ENCODE measurements at regions not wholly inside any gene's neighbourhood (a gene's known extent, or its start where the extent isn't known, plus 50 kb on each side); places are given as distances from the start of the nearest gene placed in this dataset.

DNA sequence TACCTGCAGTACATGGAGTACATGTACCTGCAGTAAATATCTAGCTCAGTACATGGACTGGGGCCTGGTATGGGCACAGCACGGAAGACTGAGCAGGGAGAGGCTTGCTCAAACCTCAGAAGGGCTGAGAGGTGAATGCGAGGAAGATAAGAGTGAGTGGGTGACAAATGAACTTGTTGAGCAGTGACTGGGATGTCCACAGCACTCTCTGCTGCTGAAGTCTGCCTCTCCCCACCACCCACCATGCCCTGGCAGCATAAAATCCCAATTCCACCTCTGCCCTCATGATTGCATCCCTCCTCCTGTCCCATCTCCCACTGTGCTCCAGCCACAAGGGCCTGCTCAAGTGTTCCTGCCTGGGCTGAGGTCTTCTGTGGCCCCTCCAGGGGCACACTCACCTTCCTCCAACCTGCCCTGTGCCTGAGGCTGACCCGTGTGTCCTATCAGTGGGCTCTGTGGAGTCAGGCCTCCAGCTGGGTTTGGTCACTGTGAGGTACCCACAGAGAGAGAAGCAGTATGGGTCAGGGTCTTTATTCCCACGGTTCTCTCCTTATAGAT lies 114.2 kb downstream of the FOXD2 start:
- Histone ChIP-seq H3K36me3 (no peaks in the 10 kb centered on the region), H3K27ac (no peak overlapping the region), H3K9me3 (no peaks in the 10 kb centered on the region), H3K27me3 (peaks cover 46% of the 10 kb centered on the region), H3K4me1 (peaks cover 0 to 7% (median 0%) of the 10 kb centered on the region in 3 donors), H3K4me3 (no peak overlapping the region)
- no peak for ATAC-seq
- 80 to 100% methylated on average over 1 to 2 of the region's 4 CpGs for WGBS, 2 donors (ENCODE audit: low coverage in 1 of 2)
- TF ChIP-seq POLR2AphosphoS5 (IDR thresholded peaks at IDR 0.05) (no peak), EP300 (IDR thresholded peaks at IDR 0.05) (no peak), POLR2A (IDR thresholded peaks at IDR 0.05) (no peak)
- TF ChIP-seq, protein P1, sequence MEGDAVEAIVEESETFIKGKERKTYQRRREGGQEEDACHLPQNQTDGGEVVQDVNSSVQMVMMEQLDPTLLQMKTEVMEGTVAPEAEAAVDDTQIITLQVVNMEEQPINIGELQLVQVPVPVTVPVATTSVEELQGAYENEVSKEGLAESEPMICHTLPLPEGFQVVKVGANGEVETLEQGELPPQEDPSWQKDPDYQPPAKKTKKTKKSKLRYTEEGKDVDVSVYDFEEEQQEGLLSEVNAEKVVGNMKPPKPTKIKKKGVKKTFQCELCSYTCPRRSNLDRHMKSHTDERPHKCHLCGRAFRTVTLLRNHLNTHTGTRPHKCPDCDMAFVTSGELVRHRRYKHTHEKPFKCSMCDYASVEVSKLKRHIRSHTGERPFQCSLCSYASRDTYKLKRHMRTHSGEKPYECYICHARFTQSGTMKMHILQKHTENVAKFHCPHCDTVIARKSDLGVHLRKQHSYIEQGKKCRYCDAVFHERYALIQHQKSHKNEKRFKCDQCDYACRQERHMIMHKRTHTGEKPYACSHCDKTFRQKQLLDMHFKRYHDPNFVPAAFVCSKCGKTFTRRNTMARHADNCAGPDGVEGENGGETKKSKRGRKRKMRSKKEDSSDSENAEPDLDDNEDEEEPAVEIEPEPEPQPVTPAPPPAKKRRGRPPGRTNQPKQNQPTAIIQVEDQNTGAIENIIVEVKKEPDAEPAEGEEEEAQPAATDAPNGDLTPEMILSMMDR (IDR thresholded peaks at IDR 0.05): no peak

DNA sequence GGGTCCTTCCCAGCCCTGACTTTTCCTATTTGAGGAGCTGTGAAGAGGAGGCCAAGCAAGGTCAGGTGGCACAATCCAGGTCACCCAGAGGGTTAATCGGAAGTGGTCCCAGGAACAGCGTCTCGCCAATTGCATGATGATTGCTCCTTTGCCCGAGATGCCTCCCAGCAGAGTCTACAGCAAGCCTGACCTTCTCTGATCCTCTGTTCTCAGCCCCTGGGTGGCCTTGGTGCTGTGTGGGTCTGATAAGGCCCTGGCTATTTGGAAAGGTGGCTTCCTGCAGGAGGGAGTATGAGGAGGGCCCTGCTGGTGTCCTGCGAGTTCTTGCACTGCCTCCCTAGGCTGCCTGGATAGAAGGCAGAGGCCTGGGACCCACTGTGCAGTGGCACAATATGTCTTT lies 116.2 kb downstream of the FOXD2 start:
- no peak overlapping the region for H3K4me3 ChIP-seq
- H3K36me3 ChIP-seq: no peaks in the 10 kb centered on the region
- no peak for TF ChIP-seq POLR2AphosphoS5 (IDR thresholded peaks at IDR 0.05)
- TF ChIP-seq EP300 (IDR thresholded peaks at IDR 0.05): no peak
- TF ChIP-seq, protein P1 (IDR thresholded peaks at IDR 0.05): no peak
- TF ChIP-seq POLR2A (IDR thresholded peaks at IDR 0.05): no peak
- ATAC-seq: no peak
- peaks cover 0 to 14% (median 0%) of the 10 kb centered on the region in 3 donors for H3K4me1 ChIP-seq
- WGBS, 2 donors (ENCODE audit: low coverage in 1 of 2): 79 to 87% methylated on average over 3 to 4 of the region's 5 CpGs
- peaks cover 46% of the 10 kb centered on the region for H3K27me3 ChIP-seq
- no peak overlapping the region for H3K27ac ChIP-seq
- H3K9me3 ChIP-seq: no peaks in the 10 kb centered on the region

GRCh38 chr1:47554901-47555300 lies 117.1 kb downstream of the FOXD2 start:
- Histone ChIP-seq H3K27me3 (peaks cover 46% of the 10 kb centered on the region), H3K4me3 (no peak overlapping the region), H3K9me3 (no peaks in the 10 kb centered on the region), H3K36me3 (no peaks in the 10 kb centered on the region), H3K4me1 (peaks cover 0 to 16% (median 0%) of the 10 kb centered on the region in 3 donors), H3K27ac (no peak overlapping the region)
- 86 to 100% methylated on average over 1 of the region's 1 CpG for WGBS, 2 donors (ENCODE audit: low coverage in 1 of 2)
- ATAC-seq: no peak
- TF ChIP-seq POLR2AphosphoS5 (IDR thresholded peaks at IDR 0.05): no peak
- TF ChIP-seq EP300 (IDR thresholded peaks at IDR 0.05): no peak
- TF ChIP-seq, protein P1 (IDR thresholded peaks at IDR 0.05): no peak

- H3K36me3 ChIP-seq: no peaks in the 10 kb centered on the region
- H3K27me3 ChIP-seq: peaks cover 44% of the 10 kb centered on the region
- H3K27ac ChIP-seq: no peak overlapping the region
- H3K4me3 ChIP-seq: no peak overlapping the region
- peaks cover 0 to 16% (median 0%) of the 10 kb centered on the region in 3 donors for H3K4me1 ChIP-seq
- no peak for TF ChIP-seq POLR2AphosphoS5 (IDR thresholded peaks at IDR 0.05)
- TF ChIP-seq POLR2A (IDR thresholded peaks at IDR 0.05): no peak
- TF ChIP-seq, protein P1 (IDR thresholded peaks at IDR 0.05): no peak
- no peak for TF ChIP-seq EP300 (IDR thresholded peaks at IDR 0.05)
- WGBS, 2 donors (ENCODE audit: low coverage in 1 of 2): 85 to 96% methylated on average over 2 of the region's 2 CpGs
- H3K9me3 ChIP-seq: no peaks in the 10 kb centered on the region
- ATAC-seq: no peak
Observed at GRCh38 chr1:47555306-47555705, 117.5 kb downstream of the FOXD2 start.

GRCh38 chr1:47555841-47556560 lies 118.2 kb downstream of the FOXD2 start:
- Histone ChIP-seq H3K36me3 (no peaks in the 10 kb centered on the region), H3K9me3 (no peaks in the 10 kb centered on the region), H3K27me3 (peaks cover 37% of the 10 kb centered on the region), H3K27ac (no peak overlapping the region), H3K4me1 (peaks cover 0 to 16% (median 0%) of the 10 kb centered on the region in 3 donors), H3K4me3 (no peak overlapping the region)
- WGBS, 2 donors (ENCODE audit: low coverage in 1 of 2): 51 to 52% methylated on average over 8 of the region's 24 CpGs
- TF ChIP-seq EP300 (IDR thresholded peaks at IDR 0.05) (no peak), POLR2AphosphoS5 (IDR thresholded peaks at IDR 0.05) (no peak), POLR2A (IDR thresholded peaks at IDR 0.05) (no peak)
- TF ChIP-seq, protein P1 (IDR thresholded peaks at IDR 0.05): no peak
- ATAC-seq: no peak

All from gastroesophageal sphincter (tissue), 4 donors.